Erythroblast (primary cell): ENCODE measurements at regions not wholly inside any gene's neighbourhood (a gene's known extent, or its start where the extent isn't known, plus 50 kb on each side); places are given as distances from the start of the nearest gene placed in this dataset.

Experiments
- GATA1 ChIP-seq: IDR thresholded peaks from 2 replicates; pipeline ENCODE4 v1.6.1; 2011; ENCODE audit warnings: low read depth, mild to moderate bottlenecking, control low read depth, low read length, moderate library complexity
- POLR2A ChIP-seq: IDR thresholded peaks from 2 replicates; pipeline ENCODE4 v1.6.1; 2011; ENCODE audit warnings: mild to moderate bottlenecking, low read length

GRCh38 chr18:41758534-41758933, 196.5 kb upstream of the PIK3C3 start:
- TF ChIP-seq POLR2A (no peak), GATA1 (no peak)
